AG09309 (cell line): ENCODE measurements at regions not wholly inside any gene's neighbourhood (a gene's known extent, or its start where the extent isn't known, plus 50 kb on each side); places are given as distances from the start of the nearest gene placed in this dataset.

Experiments used
- DNase-seq: peaks from one replicate; pipeline ENCODE4 v3.0.0-alpha.2; 2010; ENCODE audit warnings: low read depth
- H3K4me3 ChIP-seq: 2 replicates; pipeline ENCODE4 v1.5.1; 2011; ENCODE audit warnings: mild to moderate bottlenecking, low read depth, low read length, moderate library complexity; ENCODE audit not compliant: control insufficient read depth
- CTCF ChIP-seq: IDR thresholded peaks from 2 replicates; pipeline ENCODE4 v1.5.1; 2011; ENCODE audit warnings: mild to moderate bottlenecking, low read depth, low read length, inconsistent platforms; ENCODE audit not compliant: insufficient read depth, control insufficient read depth; ENCODE audit errors: missing control alignments

GRCh38 chr6:11865680-11866300 lies 87.2 kb upstream of the ADTRP start:
- no peak for DNase-seq
- TF ChIP-seq CTCF: no peak

GRCh38 chr6:11858439-11858838 lies 79.8 kb upstream of the ADTRP start:
- DNase-seq: no peak
- H3K4me3 ChIP-seq: no peak overlapping the region
- TF ChIP-seq CTCF: no peak

More at GRCh38 chr6:11865680-11866300, 87.2 kb upstream of the ADTRP start:
- no peak overlapping the region for H3K4me3 ChIP-seq

- no peak for DNase-seq
- no peak overlapping the region for H3K4me3 ChIP-seq
- no peak for TF ChIP-seq CTCF
Measured at GRCh38 chr6:11855743-11856142, 77.1 kb upstream of the ADTRP start.

- TF ChIP-seq CTCF: no peak
- DNase-seq: no peak
- H3K4me3 ChIP-seq: no peak overlapping the region
Measured at GRCh38 chr6:11854408-11855165, 76.0 kb upstream of the ADTRP start.

GRCh38 chr6:11853678-11854407 lies 75.2 kb upstream of the ADTRP start:
- no peak overlapping the region for H3K4me3 ChIP-seq
- no peak for DNase-seq
- no peak for TF ChIP-seq CTCF

GRCh38 chr6:11852061-11852651 lies 73.6 kb upstream of the ADTRP start:
- DNase-seq: no peak
- no peak overlapping the region for H3K4me3 ChIP-seq

More at GRCh38 chr6:11852061-11852651, 73.6 kb upstream of the ADTRP start:
- no peak for TF ChIP-seq CTCF
